ENCODE measurements at regions not wholly inside any gene's neighbourhood (a gene's known extent, or its start where the extent isn't known, plus 50 kb on each side); places are given as distances from the start of the nearest gene placed in this dataset.

GRCh38 chr5:8557728-8558127 lies 688.8 kb downstream of the MTRR start:
- Histone ChIP-seq H3K36me3 (ENCODE audit: control insufficient read depth, insufficient read depth, low read length) (no peaks in the 10 kb centered on the region), H3K9ac (ENCODE audit: extremely low read depth, low read length, poor library complexity, severe bottlenecking) (no peak overlapping the region), H3K27me3 (ENCODE audit: control insufficient read depth, insufficient read depth, low read length, poor library complexity, severe bottlenecking) (no peaks in the 10 kb centered on the region), H3K27ac (ENCODE audit: low read depth, low read length) (no peak overlapping the region), H3K9me3 (ENCODE audit: control insufficient read depth, low read length) (peaks cover 23% of the 10 kb centered on the region), H3K4me1 (ENCODE audit: control insufficient read depth, insufficient read depth, low read length) (no peaks in the 10 kb centered on the region), H3K4me3 (ENCODE audit: low read length) (no peak overlapping the region)
- TF ChIP-seq, protein P1, sequence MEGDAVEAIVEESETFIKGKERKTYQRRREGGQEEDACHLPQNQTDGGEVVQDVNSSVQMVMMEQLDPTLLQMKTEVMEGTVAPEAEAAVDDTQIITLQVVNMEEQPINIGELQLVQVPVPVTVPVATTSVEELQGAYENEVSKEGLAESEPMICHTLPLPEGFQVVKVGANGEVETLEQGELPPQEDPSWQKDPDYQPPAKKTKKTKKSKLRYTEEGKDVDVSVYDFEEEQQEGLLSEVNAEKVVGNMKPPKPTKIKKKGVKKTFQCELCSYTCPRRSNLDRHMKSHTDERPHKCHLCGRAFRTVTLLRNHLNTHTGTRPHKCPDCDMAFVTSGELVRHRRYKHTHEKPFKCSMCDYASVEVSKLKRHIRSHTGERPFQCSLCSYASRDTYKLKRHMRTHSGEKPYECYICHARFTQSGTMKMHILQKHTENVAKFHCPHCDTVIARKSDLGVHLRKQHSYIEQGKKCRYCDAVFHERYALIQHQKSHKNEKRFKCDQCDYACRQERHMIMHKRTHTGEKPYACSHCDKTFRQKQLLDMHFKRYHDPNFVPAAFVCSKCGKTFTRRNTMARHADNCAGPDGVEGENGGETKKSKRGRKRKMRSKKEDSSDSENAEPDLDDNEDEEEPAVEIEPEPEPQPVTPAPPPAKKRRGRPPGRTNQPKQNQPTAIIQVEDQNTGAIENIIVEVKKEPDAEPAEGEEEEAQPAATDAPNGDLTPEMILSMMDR (conservative IDR thresholded peaks at IDR 0.05), result no peak
- no peak for DNase-seq
- H3K4me1 Mint-ChIP-seq, result no peaks in the 10 kb centered on the region
- peaks cover 23% of the 10 kb centered on the region for H3K9me3 Mint-ChIP-seq
- WGBS, 2 experiments (ENCODE audit: insufficient coverage in 1 of 2, insufficient read length in 1 of 2), result 82 to 87% methylated on average over 2 of the region's 3 CpGs
- H3K27me3 Mint-ChIP-seq (ENCODE audit: insufficient read depth), result no peaks in the 10 kb centered on the region
- no peaks in the 10 kb centered on the region for H3K36me3 Mint-ChIP-seq (ENCODE audit: low read depth)
- H3K4me3 Mint-ChIP-seq, result no peak overlapping the region
- H3K27ac Mint-ChIP-seq, result no peak overlapping the region

DNA sequence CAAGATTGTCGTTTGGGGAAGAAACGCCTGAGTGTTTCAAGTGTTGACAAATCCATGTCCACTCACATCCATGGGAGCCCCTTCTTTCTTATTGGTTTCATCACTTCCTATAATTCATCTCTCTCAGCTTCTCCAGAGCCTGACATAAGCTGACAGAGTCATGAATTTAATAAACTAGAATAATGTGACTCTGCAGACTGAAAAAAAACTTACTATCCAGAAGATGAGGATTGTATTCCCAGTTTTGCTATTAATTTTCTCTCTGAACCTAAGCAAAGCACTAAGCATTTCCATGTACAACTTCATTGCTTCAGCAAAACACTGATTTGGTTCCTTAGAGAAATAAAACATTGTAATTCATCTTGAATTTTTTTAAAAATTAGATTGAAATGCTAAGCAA lies 691.8 kb downstream of the MTRR start:
- Mint-ChIP-seq H3K36me3 (ENCODE audit: low read depth) (no peaks in the 10 kb centered on the region), H3K4me3 (no peak overlapping the region), H3K4me1 (no peaks in the 10 kb centered on the region), H3K27me3 (ENCODE audit: insufficient read depth) (no peaks in the 10 kb centered on the region), H3K27ac (no peak overlapping the region), H3K9me3 (peaks cover 6% of the 10 kb centered on the region)
- Histone ChIP-seq H3K27ac (ENCODE audit: low read depth, low read length) (no peak overlapping the region), H3K9ac (ENCODE audit: extremely low read depth, low read length, poor library complexity, severe bottlenecking) (no peak overlapping the region), H3K9me3 (ENCODE audit: control insufficient read depth, low read length) (peaks cover 2% of the 10 kb centered on the region), H3K4me1 (ENCODE audit: control insufficient read depth, insufficient read depth, low read length) (no peaks in the 10 kb centered on the region), H3K27me3 (ENCODE audit: control insufficient read depth, insufficient read depth, low read length, poor library complexity, severe bottlenecking) (no peaks in the 10 kb centered on the region), H3K36me3 (ENCODE audit: control insufficient read depth, insufficient read depth, low read length) (no peaks in the 10 kb centered on the region), H3K4me3 (ENCODE audit: low read length) (no peak overlapping the region)
- WGBS, 2 experiments (ENCODE audit: insufficient coverage in 1 of 2, insufficient read length in 1 of 2), result 95% methylated on average over 2 of the region's 2 CpGs; no CpG with 5 or more reads in 1 of the 2 experiments
- TF ChIP-seq, protein P1 (conservative IDR thresholded peaks at IDR 0.05), result no peak
- DNase-seq, result no peak

DNA sequence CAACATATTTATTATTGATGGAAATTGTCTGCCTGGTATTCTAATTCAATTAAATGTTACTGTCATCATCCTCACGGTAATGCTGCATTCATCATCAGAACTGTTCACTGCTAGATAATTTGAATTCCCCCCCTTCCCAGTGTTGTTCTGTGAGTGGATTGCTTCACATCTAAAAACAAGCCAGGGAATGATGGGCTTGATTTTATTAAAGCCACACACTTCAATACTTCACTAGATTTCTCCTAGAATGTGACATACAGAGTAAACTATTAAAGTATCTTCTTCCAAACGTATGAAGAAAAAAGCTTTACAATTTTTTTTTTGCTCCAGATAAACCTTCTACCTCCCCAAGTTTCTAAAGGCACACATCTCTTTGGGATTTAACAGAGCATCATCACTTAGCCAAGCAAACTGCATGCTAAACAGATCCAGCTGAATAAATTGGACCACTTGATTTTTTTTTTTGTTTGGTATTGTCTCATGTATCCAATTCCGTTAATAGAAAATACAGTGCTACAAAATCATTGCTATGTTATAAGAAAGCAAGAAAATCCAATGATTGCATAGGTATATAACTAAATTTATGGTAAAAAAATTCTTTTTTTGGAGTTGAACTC lies 692.4 kb downstream of the MTRR start:
- Histone ChIP-seq H3K27me3 (ENCODE audit: control insufficient read depth, insufficient read depth, low read length, poor library complexity, severe bottlenecking) (no peaks in the 10 kb centered on the region), H3K9ac (ENCODE audit: extremely low read depth, low read length, poor library complexity, severe bottlenecking) (no peak overlapping the region)
- TF ChIP-seq, protein P1 (conservative IDR thresholded peaks at IDR 0.05), result no peak

More for the DNA sequence above, 692.4 kb downstream of the MTRR start:
- Mint-ChIP-seq H3K27ac (no peak overlapping the region), H3K36me3 (ENCODE audit: low read depth) (no peaks in the 10 kb centered on the region), H3K4me1 (no peaks in the 10 kb centered on the region), H3K27me3 (ENCODE audit: insufficient read depth) (no peaks in the 10 kb centered on the region), H3K9me3 (peaks cover under 1% of the 10 kb centered on the region), H3K4me3 (no peak overlapping the region)
- 95 to 100% methylated on average over 2 of the region's 3 CpGs for WGBS, 2 experiments (ENCODE audit: insufficient coverage in 1 of 2, insufficient read length in 1 of 2)
- H3K4me3 ChIP-seq (ENCODE audit: low read length), result no peak overlapping the region
- H3K4me1 ChIP-seq (ENCODE audit: control insufficient read depth, insufficient read depth, low read length), result no peaks in the 10 kb centered on the region
- no peak overlapping the region for H3K27ac ChIP-seq (ENCODE audit: low read depth, low read length)
- no peak for DNase-seq
- H3K9me3 ChIP-seq (ENCODE audit: control insufficient read depth, low read length), result no peaks in the 10 kb centered on the region
- H3K36me3 ChIP-seq (ENCODE audit: control insufficient read depth, insufficient read depth, low read length), result no peaks in the 10 kb centered on the region

Data from endodermal cell (in vitro differentiated cells).